ENCODE measurements at regions not wholly inside any gene's neighbourhood (a gene's known extent, or its start where the extent isn't known, plus 50 kb on each side); places are given as distances from the start of the nearest gene placed in this dataset.

DNA sequence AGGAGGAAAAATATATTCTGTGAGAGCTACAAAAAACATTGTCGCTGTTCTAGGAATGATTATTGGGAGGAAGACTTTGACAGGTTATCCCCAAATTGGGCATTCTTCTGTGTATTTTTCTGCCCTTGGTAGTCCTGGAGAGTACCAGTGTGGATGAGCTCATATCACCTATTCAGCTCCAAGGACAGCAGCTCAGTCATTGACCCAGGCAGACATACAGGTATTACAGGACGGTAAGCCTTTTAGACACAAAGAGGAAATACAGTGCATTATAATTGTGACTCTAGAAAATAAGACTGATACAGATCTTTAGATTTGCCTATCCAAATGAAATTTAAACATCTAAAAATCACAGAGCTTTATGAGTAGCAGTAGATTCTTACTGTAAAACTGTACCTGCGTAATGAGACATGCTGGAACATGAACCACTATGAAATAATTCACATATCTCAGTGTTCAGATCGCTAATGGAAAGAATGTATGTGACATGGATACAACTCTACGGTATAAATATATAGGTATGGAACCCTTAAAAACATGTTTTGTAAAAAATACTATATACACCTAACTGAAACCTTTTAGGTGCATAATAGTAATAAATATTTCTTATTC is 56.0 kb downstream of the PLK2 start:
- DNase-seq, result no peak

DNA sequence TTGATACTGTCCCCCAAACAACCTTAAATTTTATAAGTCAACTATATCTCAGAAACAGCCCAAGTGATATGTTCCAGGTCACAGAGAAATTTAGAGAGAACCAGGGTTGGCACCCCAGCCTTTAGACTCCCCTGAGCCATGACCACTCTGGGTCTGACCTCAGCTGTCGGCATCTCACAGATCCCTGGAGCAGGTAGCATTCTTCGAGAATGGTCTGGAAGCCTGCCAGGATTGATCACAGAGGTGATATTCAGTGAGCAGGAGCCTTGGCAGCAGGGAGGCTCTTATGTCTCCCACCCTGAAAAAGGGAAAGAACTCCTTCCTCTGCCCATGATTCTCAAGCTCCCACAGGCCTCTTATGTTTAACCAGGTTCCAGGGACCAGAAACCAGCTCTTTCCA is 58.2 kb downstream of the PLK2 start:
- no peak for DNase-seq

DNA sequence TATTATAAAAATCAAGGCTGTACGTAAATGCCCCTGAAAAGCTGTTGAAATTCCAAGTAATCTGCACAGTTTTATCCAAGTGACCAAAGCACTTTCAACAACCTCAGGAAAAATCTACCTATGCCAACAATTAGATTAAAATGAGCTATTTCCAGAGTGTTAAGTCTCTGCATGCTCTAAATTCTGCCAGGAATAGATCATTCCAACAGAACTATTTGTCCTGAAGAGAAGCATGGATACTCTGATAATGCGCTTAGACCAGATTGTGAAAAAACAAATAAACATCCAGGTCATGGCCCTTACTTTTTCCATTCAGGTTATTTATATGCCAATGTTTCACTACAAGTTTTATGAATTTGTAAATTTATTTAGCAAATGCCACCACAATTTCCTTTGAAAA is 59.1 kb downstream of the PLK2 start:
- no peak for DNase-seq

DNA sequence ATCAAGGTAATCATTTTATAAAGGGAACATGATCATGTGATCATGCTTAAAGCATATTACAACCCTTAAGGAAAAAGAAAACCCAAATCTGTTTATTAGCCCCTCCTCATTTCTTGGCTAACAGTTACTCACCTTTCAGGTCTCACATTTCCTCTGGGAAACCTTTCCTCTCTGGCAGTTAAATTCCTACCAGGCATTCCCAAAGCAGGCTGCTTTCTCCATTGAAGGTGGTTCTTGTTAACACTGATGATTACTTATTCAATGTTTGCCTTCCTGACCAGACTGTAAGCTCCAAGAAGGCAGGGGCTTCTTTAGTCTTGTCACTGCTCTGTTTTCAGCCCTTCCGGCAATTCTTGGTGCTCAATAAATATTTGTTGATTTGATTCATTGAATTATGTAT is 59.9 kb downstream of the PLK2 start:
- DNase-seq, result no peak

DNA sequence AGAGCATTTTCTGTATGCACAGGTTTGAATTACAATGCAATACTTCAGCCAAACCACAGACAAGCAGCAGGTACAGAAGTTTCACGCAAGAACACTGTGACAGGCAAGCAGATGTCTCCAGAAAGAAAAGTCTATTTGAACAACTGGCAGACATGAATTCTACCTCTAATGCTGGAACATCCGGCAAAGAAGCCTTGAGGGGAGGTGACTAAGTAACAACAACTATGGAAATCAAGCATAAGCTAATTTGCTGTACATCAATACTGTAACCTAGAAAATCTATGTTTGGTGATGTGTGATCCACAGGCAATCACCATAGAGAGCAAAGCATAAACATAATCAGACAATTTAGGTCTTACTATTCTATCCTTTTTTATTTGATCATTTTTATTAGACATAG is 65.5 kb downstream of the PLK2 start:
- no peak for DNase-seq

DNA sequence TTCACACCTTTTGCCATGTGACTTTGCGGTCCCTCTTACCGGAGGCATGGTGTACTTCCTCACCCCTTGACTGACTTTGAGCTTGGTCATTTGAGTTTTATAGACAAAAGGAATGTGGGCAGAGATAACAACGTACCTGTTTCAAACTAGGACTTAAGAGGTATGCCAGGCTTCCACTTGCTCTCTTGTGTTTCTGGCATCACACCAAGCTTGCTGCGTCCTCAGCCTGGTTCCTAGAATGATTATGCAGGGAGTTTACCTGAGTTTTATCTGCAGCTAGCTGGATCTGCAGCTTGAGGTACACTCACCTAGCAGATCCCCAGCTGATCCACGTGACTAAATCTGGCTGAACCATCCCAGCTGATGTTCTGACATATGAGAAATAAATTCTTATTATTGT is 66.2 kb downstream of the PLK2 start:
- DNase-seq, result no peak

DNA sequence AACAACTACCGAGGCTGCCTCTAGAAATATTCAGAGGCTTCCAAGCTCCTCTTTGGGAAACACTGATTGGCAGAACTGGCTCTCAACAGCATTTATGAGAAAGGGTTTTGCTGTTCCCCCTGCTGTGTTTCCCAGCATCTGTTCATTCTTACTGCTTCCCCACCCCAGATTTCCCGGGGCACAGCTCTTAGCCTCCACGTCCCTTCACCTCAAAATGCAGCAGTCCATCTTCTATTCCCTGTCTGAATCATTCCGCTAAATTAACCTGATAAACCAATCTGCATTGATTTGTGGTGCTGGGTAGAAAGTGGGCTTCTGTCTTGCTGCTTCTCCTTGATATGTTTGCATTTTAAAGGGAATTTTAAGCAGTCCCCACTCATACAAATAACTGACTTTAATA is 67.4 kb downstream of the PLK2 start:
- no peak for DNase-seq

DNA sequence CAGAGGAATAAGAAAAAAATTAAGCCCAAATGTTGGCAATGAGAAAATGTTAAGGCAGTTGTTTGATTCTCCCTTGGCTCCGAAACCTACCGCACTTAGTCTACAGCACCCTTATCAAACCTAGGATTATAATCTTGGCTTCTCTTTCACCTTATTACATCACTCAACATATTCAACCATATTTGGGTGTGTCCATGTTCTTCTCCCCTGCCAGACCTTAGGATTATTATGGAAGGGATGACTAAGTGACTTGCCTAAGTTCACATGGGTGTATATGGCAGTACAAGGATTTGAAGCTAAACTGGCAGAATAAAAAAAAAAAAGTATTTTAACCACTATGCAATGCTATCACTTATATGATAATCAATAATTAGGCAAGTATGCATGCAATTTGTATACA is 76.4 kb downstream of the PLK2 start:
- no peak for DNase-seq

DNA sequence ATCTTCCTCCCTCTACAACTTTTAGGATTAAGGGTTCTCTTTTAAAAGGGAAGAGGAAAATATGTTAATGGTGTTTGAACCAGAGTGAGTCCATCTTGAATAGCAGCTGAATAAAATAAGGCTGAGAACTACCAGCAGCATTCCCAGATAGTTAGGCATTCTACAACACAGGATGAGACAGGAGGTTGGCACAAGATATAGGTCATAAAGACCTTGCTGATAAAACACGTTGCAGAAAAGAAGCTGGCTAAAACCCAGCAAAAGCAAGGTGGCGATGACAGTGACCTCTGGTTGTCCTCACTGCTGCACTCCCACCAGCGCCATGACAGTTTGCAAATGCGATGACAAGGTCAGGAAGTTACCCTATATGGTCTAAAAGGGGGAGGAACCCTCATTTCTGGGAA is 77.8 kb downstream of the PLK2 start:
- no peak for DNase-seq

DNA sequence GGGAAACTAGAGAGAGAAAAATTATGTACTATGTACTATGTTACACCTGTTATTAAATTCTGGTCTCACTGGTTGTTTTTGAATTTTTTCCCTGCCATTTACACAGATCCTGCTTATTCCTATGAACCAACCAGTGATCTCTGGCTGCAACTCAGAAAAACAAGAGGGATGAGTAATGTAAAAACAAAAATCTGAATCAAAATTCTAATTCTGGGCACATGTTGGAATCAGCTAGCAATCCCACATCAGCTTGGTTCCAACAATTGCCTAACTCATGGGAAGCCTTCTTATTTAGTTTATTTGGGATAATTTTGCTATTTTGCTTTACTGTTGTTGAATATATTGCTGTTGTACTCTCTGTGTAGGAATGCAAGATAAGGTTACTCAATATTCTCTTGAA is 78.3 kb downstream of the PLK2 start:
- no peak for DNase-seq

DNA sequence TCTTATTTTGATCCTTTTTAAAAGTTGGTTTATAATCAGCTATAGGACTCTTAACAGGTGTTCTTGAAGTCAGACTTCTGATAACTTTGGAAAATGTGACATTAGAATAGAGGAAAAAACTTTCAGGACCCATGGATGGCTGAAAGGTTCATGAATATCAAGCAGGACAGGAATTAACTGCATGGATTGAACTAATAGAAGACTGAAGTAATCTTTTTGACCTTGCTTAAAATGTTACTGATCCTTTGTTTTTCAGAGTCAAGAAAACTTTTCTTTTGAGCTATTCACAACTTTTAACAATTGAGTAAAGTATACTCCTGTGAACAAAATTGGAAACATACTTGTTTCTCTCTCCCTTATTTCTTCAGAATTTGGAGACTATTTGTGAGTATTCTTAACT is 79.2 kb downstream of the PLK2 start:
- no peak for DNase-seq

DNA sequence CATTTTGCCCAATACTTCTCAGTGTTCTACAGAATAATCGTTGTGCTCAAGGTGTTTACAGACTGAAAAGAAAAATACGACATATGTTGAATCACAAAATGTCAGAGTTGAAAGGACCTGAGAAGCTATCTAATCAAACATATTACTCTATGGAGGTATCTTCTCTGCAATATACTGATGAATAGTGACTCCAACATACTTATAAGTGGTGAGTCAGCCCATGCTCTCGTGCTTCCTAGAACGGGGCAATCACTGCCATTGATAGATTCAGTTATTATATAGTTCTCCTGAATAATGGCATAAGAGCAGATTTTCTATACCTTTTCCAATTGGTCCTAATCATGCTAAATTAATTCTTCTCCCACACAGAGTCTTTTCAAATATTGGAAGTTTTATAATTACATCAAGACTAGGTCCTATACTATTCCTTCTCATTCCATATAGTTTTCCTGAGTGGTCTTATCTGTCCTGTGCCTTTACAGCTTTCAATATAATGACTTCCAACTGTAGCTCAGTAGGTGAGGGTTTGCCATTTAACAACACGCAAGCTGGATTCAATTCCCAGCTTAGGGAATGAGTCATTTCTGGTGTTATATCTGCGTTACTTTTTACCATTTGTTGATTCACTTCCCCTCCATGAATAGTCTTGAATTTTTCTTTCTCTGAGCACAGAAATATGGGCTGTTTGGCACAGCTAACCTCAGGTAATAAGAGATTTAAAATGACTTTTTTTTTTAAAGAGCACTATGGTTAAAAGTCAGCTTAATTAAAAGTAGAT is 81.1 kb downstream of the PLK2 start:
- no peak for DNase-seq

DNA sequence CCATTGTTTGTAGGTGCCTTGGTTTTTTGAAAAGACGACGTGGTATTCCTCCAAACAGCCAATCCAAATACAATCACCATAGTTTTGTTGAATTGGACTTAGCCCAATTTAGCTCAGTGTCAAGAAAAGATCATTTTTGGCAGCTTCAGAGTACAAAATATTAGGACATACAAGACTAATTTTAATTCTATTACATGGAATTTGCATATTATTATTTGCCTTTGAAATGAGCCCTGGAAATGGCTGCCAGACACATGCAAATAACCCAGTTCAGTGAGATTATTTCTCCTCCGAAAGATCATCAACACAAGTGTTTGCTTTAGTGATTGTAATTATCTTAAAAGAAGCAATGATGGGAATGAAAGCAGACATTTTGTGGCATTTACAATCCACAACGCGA is 89.3 kb downstream of the PLK2 start:
- no peak for DNase-seq

DNA sequence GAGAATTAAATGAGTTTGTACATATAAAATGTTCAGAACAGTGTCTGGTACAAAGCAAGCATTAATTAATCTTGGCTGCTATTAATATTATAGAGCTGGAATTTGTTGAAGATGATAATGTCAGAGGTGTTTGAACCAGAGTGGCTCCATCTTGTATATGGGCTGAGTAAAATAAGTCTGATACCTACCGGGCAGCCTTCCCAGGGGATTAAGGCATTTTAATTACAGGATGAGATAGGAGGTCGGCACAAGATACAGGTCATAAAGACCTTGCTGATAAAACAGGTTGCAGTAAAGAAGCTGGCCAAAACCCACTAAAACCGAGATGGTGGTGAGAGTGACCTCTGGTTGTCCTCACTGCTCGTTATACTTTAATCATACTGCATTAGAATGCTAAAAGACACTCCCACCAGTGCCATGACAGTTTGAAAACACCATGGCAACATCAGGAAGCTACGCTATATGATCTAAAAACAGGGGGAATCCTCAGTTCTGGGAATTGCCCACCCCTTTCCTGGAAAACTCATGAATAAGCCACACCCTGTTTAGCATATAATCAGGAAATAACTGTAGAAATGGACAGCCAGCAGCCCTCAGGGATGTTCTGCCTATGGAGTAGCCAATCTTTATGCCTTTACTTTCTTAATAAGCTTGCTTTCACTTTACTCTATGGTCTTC is 90.2 kb downstream of the PLK2 start:
- no peak for DNase-seq

DNA sequence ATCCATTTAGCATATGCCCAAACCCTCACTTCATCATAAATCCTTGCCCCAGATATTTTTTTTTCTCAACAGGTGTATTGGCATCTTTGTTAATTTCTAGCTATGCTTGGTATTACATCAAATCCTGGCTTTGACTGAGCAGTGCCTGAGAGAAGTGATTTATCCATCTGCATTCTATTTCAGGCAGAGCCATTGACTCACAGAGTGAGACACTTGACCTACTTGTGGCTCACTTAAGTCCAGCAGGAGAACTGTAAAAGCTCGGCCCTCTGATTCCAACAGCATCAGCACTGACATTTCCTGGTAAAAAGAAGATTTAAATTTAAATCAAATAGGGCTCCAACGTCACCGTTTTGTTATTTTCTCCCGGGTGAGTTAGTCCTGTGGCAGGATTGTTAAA is 93.4 kb downstream of the PLK2 start:
- peak in 4 of 51 donors; percentile 1 to 3 (median 2) for DNase-seq

DNA sequence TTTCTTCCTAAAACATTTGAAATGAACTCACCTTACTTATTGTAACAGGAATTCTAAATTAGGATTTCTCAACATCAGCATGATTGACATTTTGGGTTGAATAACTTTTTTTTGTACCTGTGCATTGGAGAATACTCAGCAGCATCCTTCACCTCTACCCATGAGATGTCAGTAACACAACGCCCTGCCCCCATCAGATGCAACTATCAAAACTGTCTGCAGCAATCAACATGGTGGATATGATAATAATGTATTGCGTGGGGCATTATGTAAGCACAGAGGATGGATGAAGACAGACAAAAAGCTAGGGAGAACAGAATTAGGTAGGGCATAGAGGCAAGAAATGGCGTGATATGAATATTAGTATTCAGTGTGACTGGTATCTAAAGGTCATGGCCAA is 94.1 kb downstream of the PLK2 start:
- DNase-seq, result no peak

DNA sequence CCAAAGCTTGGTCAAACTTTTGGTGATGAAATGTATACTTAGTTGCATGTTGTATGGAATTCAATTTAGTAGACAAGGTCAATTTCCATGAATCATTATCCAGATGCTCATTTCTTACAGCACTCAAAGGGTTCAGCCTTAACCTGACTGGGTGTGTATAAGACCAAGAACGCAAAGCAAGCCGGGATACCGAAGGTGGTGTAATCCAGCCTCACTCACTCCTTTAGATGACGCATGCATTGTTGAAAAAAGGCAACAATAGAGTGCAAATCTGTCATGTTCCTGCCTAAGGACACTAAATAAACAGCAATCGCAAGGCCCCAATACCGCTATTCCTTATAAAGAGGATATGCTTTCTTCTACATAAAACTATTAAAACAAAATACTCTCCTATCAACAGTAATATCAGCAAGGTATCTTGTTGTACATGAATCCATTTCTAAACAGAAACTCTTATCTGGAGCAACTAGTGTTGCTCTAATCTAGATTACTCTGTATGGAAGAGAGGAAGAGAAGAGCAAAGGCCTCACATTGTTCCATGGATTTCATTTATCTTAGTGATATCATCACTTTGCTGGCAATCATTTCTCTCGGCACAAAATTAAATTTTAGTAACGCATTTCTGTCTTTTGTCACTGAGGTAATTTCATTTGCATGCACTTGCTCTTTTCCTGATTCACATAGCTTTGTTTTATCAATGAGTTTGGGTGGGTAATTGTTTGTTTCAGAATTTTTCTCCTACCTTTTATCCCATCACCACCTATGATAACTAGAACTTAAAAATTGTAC is 96.2 kb downstream of the PLK2 start:
- no peak for DNase-seq

DNA sequence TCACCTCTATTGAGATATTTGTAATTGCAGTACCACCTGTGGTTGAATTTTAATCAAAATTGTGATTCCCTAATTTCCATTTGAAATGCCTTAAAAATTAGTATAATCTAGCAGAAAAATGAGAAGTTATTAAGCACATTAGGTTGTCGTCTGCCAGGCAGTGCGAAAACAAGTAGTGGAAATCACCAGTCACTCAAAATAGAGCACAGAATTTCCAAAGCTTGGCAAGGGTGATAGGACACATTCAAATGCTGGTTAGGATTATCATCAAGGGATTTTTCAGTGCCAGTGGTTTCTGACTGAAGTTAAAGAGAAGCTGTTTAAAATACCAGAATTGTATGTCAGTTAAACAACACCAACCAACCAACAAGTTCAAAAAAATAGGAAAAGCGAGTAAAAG is 97.8 kb downstream of the PLK2 start:
- no peak for DNase-seq

DNA sequence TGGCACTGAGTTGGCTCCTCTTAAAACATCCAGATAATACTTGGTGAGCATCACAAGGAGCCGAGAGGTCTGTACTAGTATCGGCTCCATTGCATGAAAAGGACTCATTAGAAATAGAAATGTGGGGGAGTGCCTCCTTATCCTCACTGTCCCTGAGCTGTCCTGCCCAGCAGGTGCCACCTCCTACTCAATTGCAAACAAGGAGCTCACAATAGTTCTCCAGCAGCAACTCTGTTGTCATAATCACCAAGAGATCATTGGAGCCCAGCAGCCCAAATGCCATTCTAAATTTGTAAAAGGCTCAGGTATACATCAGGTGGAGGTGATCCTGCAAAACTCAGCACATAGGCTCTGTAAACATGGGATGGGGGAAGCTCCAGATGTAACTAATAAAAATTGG is 99.1 kb downstream of the PLK2 start:
- no peak for DNase-seq

DNA sequence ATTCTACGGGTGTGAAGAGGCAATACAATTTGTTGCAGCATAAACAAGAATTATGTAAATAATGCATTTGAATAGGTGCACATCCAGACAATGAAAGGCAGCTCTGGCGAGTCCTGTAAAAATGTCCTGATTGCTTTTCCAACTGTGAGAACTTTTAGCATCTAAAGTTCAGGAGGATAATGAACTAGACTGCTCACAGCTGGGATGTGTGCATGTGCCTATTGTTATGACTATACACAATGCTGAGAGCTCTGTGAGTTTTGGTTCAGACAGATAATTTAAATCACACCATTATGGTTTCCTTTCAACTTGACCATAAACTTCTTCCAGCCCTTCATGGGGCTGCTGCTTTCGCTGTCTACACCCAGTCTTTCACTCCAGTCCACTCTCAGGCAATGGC is 99.9 kb downstream of the PLK2 start:
- no peak for DNase-seq

DNA sequence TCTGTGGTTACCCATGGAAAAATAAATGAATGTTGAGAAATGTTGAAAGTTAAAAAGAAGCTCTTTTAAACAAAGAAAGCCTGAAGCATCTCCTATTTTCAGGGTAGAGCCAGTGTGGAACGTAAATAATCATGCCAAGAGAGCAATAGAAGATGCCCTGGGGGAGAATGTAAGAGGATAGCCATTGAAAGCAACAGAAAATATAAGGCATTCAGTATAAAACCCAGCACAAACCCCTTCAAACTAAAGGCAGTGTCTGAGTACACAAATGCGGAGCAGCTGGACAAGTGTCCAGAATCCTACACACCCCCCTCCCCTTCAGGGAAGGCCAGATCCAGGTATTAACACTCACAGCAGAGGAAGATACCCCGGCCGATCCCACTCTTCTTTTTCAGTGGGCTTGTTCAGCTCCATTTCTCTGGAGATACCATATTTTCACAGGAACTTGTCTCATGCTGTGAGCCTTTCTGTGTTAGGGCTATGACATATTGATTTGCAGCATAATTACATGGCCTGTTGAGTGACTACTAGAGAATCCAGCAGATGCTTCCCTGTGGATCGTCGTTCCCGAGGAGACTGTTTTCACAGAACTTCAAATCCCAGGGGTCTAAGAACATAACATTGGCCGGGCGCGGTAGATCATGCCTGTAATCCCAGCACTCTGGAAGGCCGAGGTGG is 101.2 kb downstream of the PLK2 start:
- DNase-seq, result no peak

Measured in hypothalamus (tissue), 51 donors.